Hepatocyte (in vitro differentiated cells): ENCODE measurements at regions not wholly inside any gene's neighbourhood (a gene's known extent, or its start where the extent isn't known, plus 50 kb on each side); places are given as distances from the start of the nearest gene placed in this dataset.

Source experiments
- DNase-seq: peaks from one replicate; pipeline ENCODE4 v3.0.0-alpha.2; 2016; ENCODE audit warnings: low spot score
- H2AFZ ChIP-seq: fragments of 200-600 bp; sonication (generic); 2 replicates; pipeline ENCODE4 v1.6.0; 2016; ENCODE audit warnings: antibody characterized with exemption, mild to moderate bottlenecking
- H3K27ac ChIP-seq: fragments of 200-600 bp; sonication (generic); 2 replicates; pipeline ENCODE4 v1.5.1; 2016; ENCODE audit warnings: mild to moderate bottlenecking
- H3K27me3 ChIP-seq: fragments of 200-600 bp; sonication (generic); 2 replicates; pipeline ENCODE4 v1.6.1; 2016
- H3K36me3 ChIP-seq: fragments of 200-600 bp; sonication (generic); replicated peaks from 2 replicates; pipeline ENCODE4 v1.5.1; 2016; ENCODE audit warnings: low read depth; ENCODE audit not compliant: insufficient read depth
- H3K4me1 ChIP-seq: fragments of 200-600 bp; sonication (generic); 2 replicates; pipeline ENCODE4 v1.5.1; 2016; ENCODE audit warnings: mild to moderate bottlenecking, moderate library complexity; ENCODE audit not compliant: insufficient read depth
- H3K4me2 ChIP-seq: fragments of 200-600 bp; sonication (generic); 2 replicates; pipeline ENCODE4 v1.6.0; 2016
- H3K4me3 ChIP-seq: fragments of 200-600 bp; sonication (generic); 2 replicates; pipeline ENCODE4 v1.5.1; 2016; ENCODE audit warnings: mild to moderate bottlenecking
- H3K79me2 ChIP-seq: fragments of 200-600 bp; sonication (generic); 2 replicates; pipeline ENCODE4 v1.6.0; 2017; ENCODE audit warnings: mild to moderate bottlenecking
- H3K9me2 ChIP-seq: fragments of 200-600 bp; sonication (generic); replicated peaks from 2 replicates; pipeline ENCODE4 v1.6.0; 2017; ENCODE audit warnings: mild to moderate bottlenecking; ENCODE audit not compliant: insufficient read depth
- H3K9me3 ChIP-seq: fragments of 200-600 bp; sonication (generic); 2 replicates; pipeline ENCODE4 v1.5.1; 2016; ENCODE audit warnings: low read depth, mild to moderate bottlenecking
- H4K20me1 ChIP-seq: fragments of 200-600 bp; sonication (generic); 2 replicates; pipeline ENCODE4 v1.6.0; 2016; ENCODE audit warnings: mild to moderate bottlenecking; ENCODE audit not compliant: insufficient read depth, poor library complexity, severe bottlenecking
- EZH2 ChIP-seq: fragments of 200-600 bp; sonication (generic); IDR thresholded peaks from 2 replicates; pipeline ENCODE4 v1.6.1; 2016; ENCODE audit warnings: antibody characterized with exemption, mild to moderate bottlenecking, borderline replicate concordance
- EZH2phosphoT487 ChIP-seq: fragments of 200-600 bp; sonication (generic); IDR thresholded peaks from one replicate; pipeline ENCODE4 v1.6.1; 2018; ENCODE audit warnings: antibody characterized with exemption, mild to moderate bottlenecking, low read depth, moderate library complexity; ENCODE audit not compliant: unreplicated experiment, severe bottlenecking
- WGBS: methylation state at CpG from one replicate; pipeline ENCODE4 v1.1.6; 2016; ENCODE audit warnings: low lambda C conversion rate; ENCODE audit errors: missing lambda C conversion rate; 5-methylcytosine and 5-hydroxymethylcytosine counted together
- TF ChIP-seq, protein P1 (sequence below): fragments of 200-600 bp; sonication (generic); IDR thresholded peaks from 2 replicates; pipeline ENCODE4 v1.5.1; 2016; ENCODE audit warnings: antibody characterized with exemption, mild to moderate bottlenecking; ENCODE audit not compliant: poor library complexity

DNA sequence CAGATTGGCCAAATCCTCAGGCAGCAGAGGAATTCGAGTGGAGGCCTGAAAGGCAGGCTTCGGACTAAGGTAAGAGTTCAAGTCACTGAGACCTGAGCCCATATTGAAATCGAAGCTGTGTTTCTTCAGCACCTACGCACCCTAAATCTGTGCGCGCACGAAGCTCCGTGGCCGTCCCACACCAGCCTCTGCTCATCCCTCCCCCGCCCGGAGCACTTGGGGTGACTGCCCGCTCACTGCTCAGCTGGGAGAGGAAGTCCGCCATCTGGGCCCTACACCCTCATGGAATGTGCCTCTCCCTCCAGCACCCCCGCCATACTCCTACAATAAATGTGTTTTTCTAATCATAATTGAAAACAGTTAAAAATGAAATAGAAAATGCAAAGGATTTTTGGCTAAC lies 734.5 kb downstream of the GALR1 start:
- no peaks in the 10 kb centered on the region for H3K9me3 ChIP-seq
- DNase-seq = no peak
- H3K36me3 ChIP-seq = no peaks in the 10 kb centered on the region
- H3K27ac ChIP-seq = no peak overlapping the region
- no peaks in the 10 kb centered on the region for H3K79me2 ChIP-seq
- H3K9me2 ChIP-seq = no peaks in the 10 kb centered on the region
- TF ChIP-seq EZH2phosphoT487 (no peak), EZH2 (no peak)
- TF ChIP-seq, protein P1, sequence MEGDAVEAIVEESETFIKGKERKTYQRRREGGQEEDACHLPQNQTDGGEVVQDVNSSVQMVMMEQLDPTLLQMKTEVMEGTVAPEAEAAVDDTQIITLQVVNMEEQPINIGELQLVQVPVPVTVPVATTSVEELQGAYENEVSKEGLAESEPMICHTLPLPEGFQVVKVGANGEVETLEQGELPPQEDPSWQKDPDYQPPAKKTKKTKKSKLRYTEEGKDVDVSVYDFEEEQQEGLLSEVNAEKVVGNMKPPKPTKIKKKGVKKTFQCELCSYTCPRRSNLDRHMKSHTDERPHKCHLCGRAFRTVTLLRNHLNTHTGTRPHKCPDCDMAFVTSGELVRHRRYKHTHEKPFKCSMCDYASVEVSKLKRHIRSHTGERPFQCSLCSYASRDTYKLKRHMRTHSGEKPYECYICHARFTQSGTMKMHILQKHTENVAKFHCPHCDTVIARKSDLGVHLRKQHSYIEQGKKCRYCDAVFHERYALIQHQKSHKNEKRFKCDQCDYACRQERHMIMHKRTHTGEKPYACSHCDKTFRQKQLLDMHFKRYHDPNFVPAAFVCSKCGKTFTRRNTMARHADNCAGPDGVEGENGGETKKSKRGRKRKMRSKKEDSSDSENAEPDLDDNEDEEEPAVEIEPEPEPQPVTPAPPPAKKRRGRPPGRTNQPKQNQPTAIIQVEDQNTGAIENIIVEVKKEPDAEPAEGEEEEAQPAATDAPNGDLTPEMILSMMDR = no peak
- H2AFZ ChIP-seq = no peak overlapping the region
- H3K4me2 ChIP-seq = no peak overlapping the region
- H3K27me3 ChIP-seq = no peaks in the 10 kb centered on the region
- no peak overlapping the region for H3K4me3 ChIP-seq
- H3K4me1 ChIP-seq = no peaks in the 10 kb centered on the region
- WGBS = 87% methylated on average over 14 of the region's 14 CpGs
- H4K20me1 ChIP-seq = no peaks in the 10 kb centered on the region

DNA sequence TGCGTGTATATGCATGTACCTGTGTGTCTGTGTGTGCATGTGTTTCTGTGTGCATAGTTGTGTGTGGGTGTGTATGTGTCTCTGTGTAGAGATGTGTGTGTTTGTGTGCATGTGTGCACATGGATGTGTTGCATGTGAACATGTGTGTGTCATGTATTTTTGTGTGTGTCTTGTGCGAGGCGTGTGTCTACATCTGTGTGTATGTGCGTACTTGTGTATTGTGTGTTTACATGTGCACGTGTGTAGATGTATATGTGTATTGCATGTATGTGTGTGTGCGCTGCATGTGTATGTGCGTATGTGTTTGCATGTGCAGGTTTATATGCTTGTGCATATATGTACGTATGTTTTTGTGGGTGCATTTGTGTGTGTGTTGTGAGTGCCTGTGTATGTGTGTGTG lies 735.2 kb downstream of the GALR1 start:
- no peak for DNase-seq
- Histone ChIP-seq H3K4me3 (no peak overlapping the region), H3K27ac (no peak overlapping the region), H3K9me2 (no peaks in the 10 kb centered on the region), H3K9me3 (no peaks in the 10 kb centered on the region), H3K4me1 (no peaks in the 10 kb centered on the region), H3K27me3 (no peaks in the 10 kb centered on the region), H3K79me2 (no peaks in the 10 kb centered on the region), H4K20me1 (no peaks in the 10 kb centered on the region), H2AFZ (no peak overlapping the region), H3K4me2 (no peak overlapping the region), H3K36me3 (no peaks in the 10 kb centered on the region)
- 95% methylated on average over 8 of the region's 8 CpGs for WGBS
- TF ChIP-seq EZH2 = no peak
- TF ChIP-seq, protein P1 = no peak

DNA sequence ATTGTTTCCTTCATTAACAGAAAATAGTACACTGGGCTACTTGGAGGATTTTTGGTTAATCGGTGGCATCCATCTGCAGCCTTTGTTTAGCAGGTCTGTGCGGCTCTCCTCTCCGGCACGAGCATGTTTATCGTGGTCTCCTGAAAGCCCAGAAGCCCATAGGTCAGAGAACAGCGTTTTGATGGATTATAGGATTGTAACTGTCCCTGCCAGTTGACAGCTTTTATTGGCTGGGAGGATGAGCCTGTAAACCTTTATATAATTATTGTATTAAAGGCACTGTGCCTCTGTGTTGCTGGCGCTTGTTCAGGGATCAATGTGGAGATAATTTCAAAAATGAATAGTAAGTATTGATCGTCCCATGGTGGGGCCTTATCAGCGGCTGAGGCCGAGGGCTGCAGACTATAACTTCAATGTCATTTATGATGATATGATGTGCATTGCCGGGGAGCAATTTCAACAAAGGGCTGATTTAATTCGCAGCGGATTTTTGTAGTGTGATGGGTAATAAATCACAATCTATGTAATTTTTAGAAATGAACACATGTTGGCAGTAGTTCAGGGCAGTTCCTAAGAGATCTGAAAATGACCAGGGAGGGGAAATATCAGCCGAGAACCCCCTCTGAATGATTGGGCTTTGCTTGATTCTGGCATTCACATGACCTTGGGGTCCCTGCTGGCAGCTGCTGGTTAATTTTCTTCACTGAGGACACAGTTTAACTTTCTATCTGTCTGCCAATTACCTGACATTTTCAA lies 736.1 kb downstream of the GALR1 start:
- DNase-seq = no peak
- H3K4me1 ChIP-seq = no peaks in the 10 kb centered on the region
- H3K27me3 ChIP-seq = no peaks in the 10 kb centered on the region
- TF ChIP-seq EZH2phosphoT487 (no peak), EZH2 (no peak)
- TF ChIP-seq, protein P1 = no peak
- H3K27ac ChIP-seq = no peak overlapping the region
- H2AFZ ChIP-seq = no peak overlapping the region
- 67% methylated on average over 14 of the region's 14 CpGs for WGBS
- no peak overlapping the region for H3K4me2 ChIP-seq
- no peaks in the 10 kb centered on the region for H3K36me3 ChIP-seq
- no peak overlapping the region for H3K4me3 ChIP-seq
- H3K9me3 ChIP-seq = no peaks in the 10 kb centered on the region
- no peaks in the 10 kb centered on the region for H3K9me2 ChIP-seq
- H4K20me1 ChIP-seq = no peaks in the 10 kb centered on the region
- H3K79me2 ChIP-seq = no peaks in the 10 kb centered on the region

DNA sequence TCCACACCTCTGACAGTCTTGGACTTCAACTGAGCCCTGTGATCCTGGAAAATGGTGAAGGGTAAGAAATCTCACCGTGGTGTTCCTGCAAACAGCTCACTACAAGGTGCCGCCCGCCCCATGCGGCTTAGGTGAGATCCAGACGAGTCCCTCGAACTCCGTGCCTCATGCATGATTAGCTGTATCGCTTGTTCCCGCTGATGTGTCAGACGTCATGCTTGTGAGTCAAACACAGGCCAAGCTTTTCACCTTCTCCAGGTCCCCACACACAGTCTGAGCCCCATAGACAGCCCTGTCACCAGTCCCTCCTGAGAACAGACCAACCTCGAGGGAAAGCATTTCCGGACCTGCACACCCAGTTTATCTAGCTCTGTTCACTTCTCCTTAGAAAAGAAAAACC lies 740.5 kb downstream of the GALR1 start:
- DNase-seq = no peak
- H3K4me2 ChIP-seq = no peak overlapping the region
- no peaks in the 10 kb centered on the region for H4K20me1 ChIP-seq
- WGBS = 94% methylated on average over 12 of the region's 12 CpGs
- H3K27me3 ChIP-seq = no peaks in the 10 kb centered on the region
- H3K9me2 ChIP-seq = no peaks in the 10 kb centered on the region
- no peaks in the 10 kb centered on the region for H3K4me1 ChIP-seq
- H2AFZ ChIP-seq = no peak overlapping the region
- no peaks in the 10 kb centered on the region for H3K9me3 ChIP-seq
- no peak for TF ChIP-seq EZH2
- TF ChIP-seq, protein P1 = no peak
- no peak for TF ChIP-seq EZH2phosphoT487
- H3K36me3 ChIP-seq = no peaks in the 10 kb centered on the region
- no peak overlapping the region for H3K27ac ChIP-seq
- H3K4me3 ChIP-seq = no peak overlapping the region
- no peaks in the 10 kb centered on the region for H3K79me2 ChIP-seq
